Cardiac muscle cell (in vitro differentiated cells and primary cell): ENCODE measurements at regions not wholly inside any gene's neighbourhood (a gene's known extent, or its start where the extent isn't known, plus 50 kb on each side); places are given as distances from the start of the nearest gene placed in this dataset.

ENCODE experiments used
- DNase-seq, 2 donors: peaks; one replicate each; pipeline versions ENCODE4 v3.0.0 to v3.0.0-alpha.2; 2010 to 2017; ENCODE audit warnings: low read depth in 1 of 2, low spot score in 1 of 2
- H3K27ac ChIP-seq: fragments of 200-600 bp; sonication (generic); 2 replicates; pipeline ENCODE4 v1.5.1; 2016
- H3K27me3 ChIP-seq: fragments of 200-600 bp; sonication (generic); 2 replicates; pipeline ENCODE4 v1.6.0; 2016; ENCODE audit warnings: control low read depth
- H3K36me3 ChIP-seq: fragments of 200-600 bp; sonication (generic); 2 replicates; pipeline ENCODE4 v1.5.1; 2016; ENCODE audit warnings: control low read depth
- H3K4me1 ChIP-seq: fragments of 200-600 bp; sonication (generic); 2 replicates; pipeline ENCODE4 v1.8.1; 2017; ENCODE audit warnings: low read depth, mild to moderate bottlenecking, mixed run types
- H3K4me3 ChIP-seq: fragments of 200-600 bp; sonication (generic); 2 replicates; pipeline ENCODE4 v1.5.1; 2016; ENCODE audit warnings: mild to moderate bottlenecking
- H3K9me3 ChIP-seq: fragments of 200-600 bp; sonication (generic); 2 replicates; pipeline ENCODE4 v1.5.1; 2017; ENCODE audit warnings: low read depth, mild to moderate bottlenecking, control low read depth
- TF ChIP-seq, protein P1 (sequence below): IDR thresholded peaks from 2 replicates; pipeline ENCODE4 v1.5.1; 2012; ENCODE audit warnings: low read depth, mild to moderate bottlenecking, low read length

DNA sequence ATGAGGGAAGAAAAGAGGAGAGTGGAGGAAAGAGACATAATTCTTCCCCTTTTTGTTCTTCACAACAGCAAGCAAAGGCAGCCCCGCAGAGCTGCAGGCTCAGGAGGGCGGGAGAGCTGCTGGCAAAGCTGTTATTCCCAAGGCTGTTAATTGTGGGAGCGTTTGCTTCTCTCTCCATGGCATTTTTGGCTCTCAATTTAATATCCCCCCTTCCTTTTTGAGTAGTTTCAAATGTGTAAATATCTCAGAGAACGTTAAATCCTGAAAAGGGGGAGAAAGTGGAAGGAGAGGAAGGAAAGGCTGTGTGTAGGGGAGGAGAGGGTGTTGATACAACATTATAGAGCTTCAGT lies 165.7 kb downstream of the NSG2 start:
- Histone ChIP-seq H3K27ac (no peak overlapping the region), H3K4me1 (no peaks in the 10 kb centered on the region), H3K27me3 (peaks cover 8% of the 10 kb centered on the region), H3K4me3 (no peak overlapping the region), H3K36me3 (no peaks in the 10 kb centered on the region), H3K9me3 (no peaks in the 10 kb centered on the region)
- no peak for DNase-seq
- TF ChIP-seq, protein P1, sequence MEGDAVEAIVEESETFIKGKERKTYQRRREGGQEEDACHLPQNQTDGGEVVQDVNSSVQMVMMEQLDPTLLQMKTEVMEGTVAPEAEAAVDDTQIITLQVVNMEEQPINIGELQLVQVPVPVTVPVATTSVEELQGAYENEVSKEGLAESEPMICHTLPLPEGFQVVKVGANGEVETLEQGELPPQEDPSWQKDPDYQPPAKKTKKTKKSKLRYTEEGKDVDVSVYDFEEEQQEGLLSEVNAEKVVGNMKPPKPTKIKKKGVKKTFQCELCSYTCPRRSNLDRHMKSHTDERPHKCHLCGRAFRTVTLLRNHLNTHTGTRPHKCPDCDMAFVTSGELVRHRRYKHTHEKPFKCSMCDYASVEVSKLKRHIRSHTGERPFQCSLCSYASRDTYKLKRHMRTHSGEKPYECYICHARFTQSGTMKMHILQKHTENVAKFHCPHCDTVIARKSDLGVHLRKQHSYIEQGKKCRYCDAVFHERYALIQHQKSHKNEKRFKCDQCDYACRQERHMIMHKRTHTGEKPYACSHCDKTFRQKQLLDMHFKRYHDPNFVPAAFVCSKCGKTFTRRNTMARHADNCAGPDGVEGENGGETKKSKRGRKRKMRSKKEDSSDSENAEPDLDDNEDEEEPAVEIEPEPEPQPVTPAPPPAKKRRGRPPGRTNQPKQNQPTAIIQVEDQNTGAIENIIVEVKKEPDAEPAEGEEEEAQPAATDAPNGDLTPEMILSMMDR = no peak

GRCh38 chr5:174217527-174217926 lies 172.0 kb downstream of the NSG2 start:
- no peak for DNase-seq
- H3K4me1 ChIP-seq = no peaks in the 10 kb centered on the region
- H3K9me3 ChIP-seq = no peaks in the 10 kb centered on the region
- H3K27me3 ChIP-seq = peaks cover 8% of the 10 kb centered on the region
- no peak overlapping the region for H3K4me3 ChIP-seq
- H3K27ac ChIP-seq = no peak overlapping the region
- no peaks in the 10 kb centered on the region for H3K36me3 ChIP-seq
- TF ChIP-seq, protein P1 = no peak

GRCh38 chr5:174218162-174218561 lies 172.7 kb downstream of the NSG2 start:
- TF ChIP-seq, protein P1 = no peak
- Histone ChIP-seq H3K9me3 (no peaks in the 10 kb centered on the region), H3K36me3 (no peaks in the 10 kb centered on the region), H3K4me1 (no peaks in the 10 kb centered on the region), H3K27me3 (peaks cover 8% of the 10 kb centered on the region), H3K27ac (no peak overlapping the region), H3K4me3 (no peak overlapping the region)
- no peak for DNase-seq

- Histone ChIP-seq H3K27me3 (no peaks in the 10 kb centered on the region), H3K36me3 (no peaks in the 10 kb centered on the region), H3K4me1 (no peaks in the 10 kb centered on the region), H3K9me3 (no peaks in the 10 kb centered on the region), H3K27ac (no peak overlapping the region), H3K4me3 (no peak overlapping the region)
- DNase-seq = no peak
- TF ChIP-seq, protein P1 = no peak
Measured at GRCh38 chr5:174220417-174220816, 174.9 kb downstream of the NSG2 start.

GRCh38 chr5:174221436-174221835 lies 175.9 kb downstream of the NSG2 start:
- DNase-seq = no peak
- H3K27ac ChIP-seq = no peak overlapping the region
- TF ChIP-seq, protein P1 = no peak
- H3K36me3 ChIP-seq = no peaks in the 10 kb centered on the region
- no peaks in the 10 kb centered on the region for H3K9me3 ChIP-seq
- H3K4me3 ChIP-seq = no peak overlapping the region
- no peaks in the 10 kb centered on the region for H3K27me3 ChIP-seq
- no peaks in the 10 kb centered on the region for H3K4me1 ChIP-seq

GRCh38 chr5:174221946-174222345 lies 176.4 kb downstream of the NSG2 start:
- H3K36me3 ChIP-seq = no peaks in the 10 kb centered on the region
- no peak overlapping the region for H3K4me3 ChIP-seq
- no peak for DNase-seq
- H3K27ac ChIP-seq = no peak overlapping the region
- no peaks in the 10 kb centered on the region for H3K9me3 ChIP-seq
- no peaks in the 10 kb centered on the region for H3K4me1 ChIP-seq
- no peaks in the 10 kb centered on the region for H3K27me3 ChIP-seq
- TF ChIP-seq, protein P1 = no peak
